RWPE2 (cell line): ENCODE measurements at regions not wholly inside any gene's neighbourhood (a gene's known extent, or its start where the extent isn't known, plus 50 kb on each side); places are given as distances from the start of the nearest gene placed in this dataset.
A peak's percentile ranks its signal among the peaks of the same experiment; 100 is the strongest.

ENCODE experiments used
- ATAC-seq: fragments of 200-7000 bp; cut with Tn5 transposase; 3 replicates; pipeline ENCODE4 v1.9.1; 2021; ENCODE audit warnings: low read depth
- DNase-seq: peaks from one replicate; pipeline ENCODE4 v3.0.0-alpha.2; 2020; ENCODE audit warnings: low spot score
- H3K27ac ChIP-seq: fragments of 450-650 bp; 2 replicates; pipeline ENCODE4 v1.5.1; 2017; ENCODE audit warnings: mild to moderate bottlenecking; ENCODE audit not compliant: poor library complexity, severe bottlenecking
- H3K27me3 ChIP-seq: fragments of 250-450 bp; sonication (Bioruptor Pico); 2 replicates; pipeline ENCODE4 v1.5.1; 2021; ENCODE audit warnings: mild to moderate bottlenecking, moderate library complexity; ENCODE audit not compliant: insufficient read depth, poor library complexity, severe bottlenecking
- H3K36me3 ChIP-seq: fragments of 250-450 bp; sonication (Bioruptor Pico); 2 replicates; pipeline ENCODE4 v1.5.1; 2020; ENCODE audit warnings: low read depth, mild to moderate bottlenecking, moderate library complexity
- H3K4me1 ChIP-seq: fragments of 250-450 bp; sonication (Bioruptor Pico); 2 replicates; pipeline ENCODE4 v1.5.1; 2021; ENCODE audit warnings: mild to moderate bottlenecking, moderate library complexity; ENCODE audit not compliant: insufficient read depth, poor library complexity, severe bottlenecking
- H3K4me3 ChIP-seq: fragments of 250-450 bp; sonication (Bioruptor Pico); 2 replicates; pipeline ENCODE4 v1.5.1; 2021; ENCODE audit warnings: mild to moderate bottlenecking, moderate library complexity; ENCODE audit not compliant: severe bottlenecking
- H3K9me3 ChIP-seq: fragments of 250-450 bp; sonication (Bioruptor Pico); 2 replicates; pipeline ENCODE4 v1.5.1; 2021; ENCODE audit warnings: mild to moderate bottlenecking, moderate library complexity; ENCODE audit not compliant: severe bottlenecking
- CTCF ChIP-seq: fragments of 450-650 bp; IDR thresholded peaks from one replicate; pipeline ENCODE4 v1.5.1; 2017; ENCODE audit warnings: mild to moderate bottlenecking, moderate library complexity; ENCODE audit not compliant: poor library complexity, severe bottlenecking

GRCh38 chr3:8416965-8417364 is 84.7 kb upstream of the LMCD1 start:
- ATAC-seq (peak; percentile 84), DNase-seq (no peak)
- TF ChIP-seq CTCF = no peak
- Histone ChIP-seq H3K4me3 (no peak overlapping the region), H3K9me3 (no peaks in the 10 kb centered on the region), H3K36me3 (no peaks in the 10 kb centered on the region), H3K27ac (no peak overlapping the region), H3K27me3 (no peaks in the 10 kb centered on the region), H3K4me1 (no peaks in the 10 kb centered on the region)

- no peak for ATAC-seq
- Histone ChIP-seq H3K9me3 (no peaks in the 10 kb centered on the region), H3K27ac (no peak overlapping the region), H3K4me1 (no peaks in the 10 kb centered on the region), H3K36me3 (no peaks in the 10 kb centered on the region), H3K27me3 (no peaks in the 10 kb centered on the region), H3K4me3 (no peak overlapping the region)
- no peak for DNase-seq
- no peak for TF ChIP-seq CTCF
Observed at GRCh38 chr3:8420612-8421011, 81.0 kb upstream of the LMCD1 start.

- no peak overlapping the region for H3K4me3 ChIP-seq
- no peak overlapping the region for H3K27ac ChIP-seq
- DNase-seq = no peak
- H3K36me3 ChIP-seq = no peaks in the 10 kb centered on the region
- no peaks in the 10 kb centered on the region for H3K4me1 ChIP-seq
- 0 out of 3 replicates have a peak, but pooled peaks have one; percentile 45 for ATAC-seq
- H3K9me3 ChIP-seq = no peaks in the 10 kb centered on the region
- no peak for TF ChIP-seq CTCF
- no peaks in the 10 kb centered on the region for H3K27me3 ChIP-seq
Observed at GRCh38 chr3:8421267-8421666, 80.4 kb upstream of the LMCD1 start.

- Histone ChIP-seq H3K4me1 (no peaks in the 10 kb centered on the region), H3K4me3 (no peak overlapping the region), H3K9me3 (no peaks in the 10 kb centered on the region), H3K27ac (no peak overlapping the region), H3K36me3 (no peaks in the 10 kb centered on the region), H3K27me3 (no peaks in the 10 kb centered on the region)
- ATAC-seq (no peak), DNase-seq (no peak)
- no peak for TF ChIP-seq CTCF
Observed at GRCh38 chr3:8421711-8422110, 79.9 kb upstream of the LMCD1 start.

- Histone ChIP-seq H3K36me3 (no peaks in the 10 kb centered on the region), H3K9me3 (no peaks in the 10 kb centered on the region), H3K4me3 (no peak overlapping the region), H3K27me3 (no peaks in the 10 kb centered on the region), H3K27ac (no peak overlapping the region), H3K4me1 (no peaks in the 10 kb centered on the region)
- DNase-seq = no peak
- no peak for ATAC-seq
- peak; percentile 26 for TF ChIP-seq CTCF
Observed at GRCh38 chr3:8423307-8423706, 78.3 kb upstream of the LMCD1 start.
